ENCODE measurements at regions not wholly inside any gene's neighbourhood (a gene's known extent, or its start where the extent isn't known, plus 50 kb on each side); places are given as distances from the start of the nearest gene placed in this dataset.

GRCh38 chr2:497770-498492, 179.3 kb downstream of the TMEM18 start:
- TF ChIP-seq EZH2 (IDR thresholded peaks at IDR 0.05; ENCODE audit: low read length, missing control alignments) (no peak), CTCF (conservative IDR thresholded peaks at IDR 0.05 in 1 of 2, IDR thresholded peaks at IDR 0.05 in 1 of 2; ENCODE audit: low read depth in 1 of 2, low read length in 2 of 2) (no peak)
